GM10266 (cell line): ENCODE measurements at regions not wholly inside any gene's neighbourhood (a gene's known extent, or its start where the extent isn't known, plus 50 kb on each side); places are given as distances from the start of the nearest gene placed in this dataset.

Experiments
- DNase-seq: peaks from one replicate; pipeline ENCODE4 v3.0.0; 2012; ENCODE audit errors: extremely low spot score
- TF ChIP-seq, protein P1 (sequence below): IDR thresholded peaks from 2 replicates; pipeline ENCODE4 v1.5.1; 2012; ENCODE audit warnings: mild to moderate bottlenecking, low read depth; ENCODE audit not compliant: control insufficient read depth, insufficient read depth; ENCODE audit errors: missing control alignments

DNA sequence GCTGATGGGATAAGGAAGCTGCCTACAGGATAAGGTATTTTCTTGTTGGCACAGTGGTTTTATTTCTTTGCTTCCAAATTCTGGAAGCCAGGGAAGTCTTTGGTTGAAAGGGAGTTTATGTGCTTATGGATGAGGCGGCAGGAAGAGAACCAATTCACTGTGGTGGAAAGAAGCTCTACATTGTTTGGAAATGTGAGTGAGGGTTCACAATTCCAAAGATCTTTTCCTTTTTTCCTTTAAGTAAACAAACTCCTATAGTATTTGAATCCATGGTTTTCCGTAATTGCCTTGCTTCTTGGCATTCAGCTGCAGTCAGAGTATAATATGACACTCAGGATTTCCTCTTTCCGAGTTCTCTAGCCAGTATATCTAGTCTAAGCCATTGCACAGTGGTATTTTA lies 86.2 kb downstream of the TEX29 start:
- DNase-seq = no peak
- TF ChIP-seq, protein P1, sequence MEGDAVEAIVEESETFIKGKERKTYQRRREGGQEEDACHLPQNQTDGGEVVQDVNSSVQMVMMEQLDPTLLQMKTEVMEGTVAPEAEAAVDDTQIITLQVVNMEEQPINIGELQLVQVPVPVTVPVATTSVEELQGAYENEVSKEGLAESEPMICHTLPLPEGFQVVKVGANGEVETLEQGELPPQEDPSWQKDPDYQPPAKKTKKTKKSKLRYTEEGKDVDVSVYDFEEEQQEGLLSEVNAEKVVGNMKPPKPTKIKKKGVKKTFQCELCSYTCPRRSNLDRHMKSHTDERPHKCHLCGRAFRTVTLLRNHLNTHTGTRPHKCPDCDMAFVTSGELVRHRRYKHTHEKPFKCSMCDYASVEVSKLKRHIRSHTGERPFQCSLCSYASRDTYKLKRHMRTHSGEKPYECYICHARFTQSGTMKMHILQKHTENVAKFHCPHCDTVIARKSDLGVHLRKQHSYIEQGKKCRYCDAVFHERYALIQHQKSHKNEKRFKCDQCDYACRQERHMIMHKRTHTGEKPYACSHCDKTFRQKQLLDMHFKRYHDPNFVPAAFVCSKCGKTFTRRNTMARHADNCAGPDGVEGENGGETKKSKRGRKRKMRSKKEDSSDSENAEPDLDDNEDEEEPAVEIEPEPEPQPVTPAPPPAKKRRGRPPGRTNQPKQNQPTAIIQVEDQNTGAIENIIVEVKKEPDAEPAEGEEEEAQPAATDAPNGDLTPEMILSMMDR = no peak

GRCh38 chr13:111407381-111408131 lies 87.1 kb downstream of the TEX29 start:
- TF ChIP-seq, protein P1 = no peak
- DNase-seq = no peak

GRCh38 chr13:111409413-111409812 lies 89.0 kb downstream of the TEX29 start:
- TF ChIP-seq, protein P1 = no peak
- DNase-seq = no peak

- DNase-seq = no peak
- TF ChIP-seq, protein P1 = no peak
Measured at GRCh38 chr13:111410232-111411021, 90.0 kb downstream of the TEX29 start.

DNA sequence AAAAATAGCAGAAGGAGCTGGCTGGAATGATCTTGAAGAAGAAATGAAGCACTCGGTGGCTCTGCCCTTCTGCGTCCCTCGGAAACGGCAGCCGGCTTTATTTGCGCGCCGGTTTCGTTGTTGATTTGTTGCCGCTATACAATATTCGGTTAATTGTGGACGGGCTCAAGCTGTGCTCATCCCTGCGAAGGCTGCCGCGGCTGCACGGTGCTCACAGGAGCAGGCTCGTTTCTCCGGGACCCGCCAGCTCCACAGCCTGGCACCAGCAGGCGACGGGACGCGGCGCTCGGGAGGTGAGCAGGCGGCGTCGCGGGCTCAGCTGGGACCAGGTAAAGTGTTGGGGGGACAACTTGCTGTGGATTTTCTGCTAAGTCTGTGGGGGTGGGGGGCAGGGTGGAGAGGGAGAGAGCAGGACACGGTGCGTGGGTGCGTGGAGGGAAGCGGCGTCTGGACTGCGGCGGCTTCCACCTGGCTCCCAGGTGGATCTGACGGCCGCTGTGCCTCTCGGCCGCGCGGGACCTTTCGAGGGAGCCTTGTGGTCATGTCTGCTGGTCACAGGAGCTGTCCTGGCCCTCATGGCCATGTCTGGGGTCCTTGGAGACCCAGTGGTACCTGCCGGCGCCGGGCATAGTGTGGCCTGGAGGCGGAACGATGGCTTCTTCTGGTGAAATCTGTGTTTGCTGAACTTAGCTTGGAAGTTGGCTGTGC lies 90.9 kb downstream of the TEX29 start:
- TF ChIP-seq, protein P1 = no peak

DNA sequence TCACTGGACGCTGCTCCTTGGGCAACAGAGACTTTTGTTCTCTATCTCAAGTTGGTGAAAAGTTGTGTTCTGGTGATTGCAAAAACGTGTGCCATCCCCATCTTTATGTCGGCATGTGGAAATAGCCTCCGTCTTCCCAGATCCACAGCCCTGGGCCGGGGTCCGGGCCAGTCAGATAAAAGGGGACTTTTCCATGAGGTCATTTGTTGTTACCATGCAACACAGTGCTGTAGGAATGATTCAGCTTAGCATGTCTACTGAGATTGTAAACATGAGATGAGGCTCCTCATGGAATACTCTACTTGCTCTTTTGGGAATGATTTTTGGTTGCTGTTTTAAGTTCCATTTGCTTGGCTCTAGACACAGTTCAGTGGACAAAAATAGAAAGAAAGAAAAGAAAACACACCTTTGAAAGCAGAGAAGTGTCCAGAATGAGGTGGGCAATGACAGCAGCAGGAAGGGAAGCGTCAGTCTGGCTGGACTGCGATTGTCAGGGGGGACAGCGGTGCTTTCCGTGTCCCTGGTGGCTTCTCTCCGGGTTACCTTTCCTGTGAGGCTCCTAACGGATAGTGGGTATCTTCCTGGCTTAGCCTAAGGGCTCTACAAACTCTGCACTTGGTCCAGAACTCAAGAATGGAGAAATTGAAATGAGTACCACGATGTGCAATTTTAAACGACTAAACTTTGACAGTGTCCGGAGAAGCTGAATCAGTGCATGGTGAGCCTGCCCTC lies 91.6 kb downstream of the TEX29 start:
- TF ChIP-seq, protein P1 = no peak
- no peak for DNase-seq

More for the DNA sequence above, 90.9 kb downstream of the TEX29 start:
- DNase-seq = no peak
